Stomach (tissue), 4 donors: ENCODE measurements at regions not wholly inside any gene's neighbourhood (a gene's known extent, or its start where the extent isn't known, plus 50 kb on each side); places are given as distances from the start of the nearest gene placed in this dataset.

Source experiments
- CTCF ChIP-seq, 7 experiments: fragments of 450-650 bp in 4 of 7; fragments of 200-600 bp in 3 of 7; sonication (generic) in 3 of 7; IDR thresholded peaks; one replicate each; pipeline ENCODE4 v1.5.1; 2016 to 2019; ENCODE audit warnings: antibody characterized with exemption in 7 of 7, control low read depth in 2 of 7, mild to moderate bottlenecking in 1 of 7
- POLR2A ChIP-seq, 4 donors: fragments of 450-650 bp; IDR thresholded peaks; one replicate each; pipeline ENCODE4 v1.6.1; 2016; ENCODE audit warnings: antibody characterized with exemption in 4 of 4, control low read depth in 2 of 4, mild to moderate bottlenecking in 1 of 4, moderate library complexity in 1 of 4
- POLR2AphosphoS5 ChIP-seq, 3 donors: sonication (generic); formaldehyde crosslinking; IDR thresholded peaks; one replicate each; pipeline ENCODE4 v1.6.1; 2016; ENCODE audit warnings: antibody characterized with exemption in 3 of 3

- no peak for TF ChIP-seq CTCF (IDR thresholded peaks at IDR 0.05)
- TF ChIP-seq POLR2A (IDR thresholded peaks at IDR 0.05) = no peak
- peak; percentile 4 to 77 (median 43) for TF ChIP-seq POLR2AphosphoS5 (IDR thresholded peaks at IDR 0.05)
Observed at GRCh38 chr10:3935933-3936359, 150.9 kb upstream of the KLF6 start.
